GM12878 (cell line): ENCODE measurements at regions not wholly inside any gene's neighbourhood (a gene's known extent, or its start where the extent isn't known, plus 50 kb on each side); places are given as distances from the start of the nearest gene placed in this dataset.

Source experiments
- ATAC-seq: fragments of 200-7000 bp; cut with Tn5 transposase; 3 replicates; pipeline ENCODE4 v1.9.1; 2020; ENCODE audit warnings: mild to moderate bottlenecking, moderate library complexity
- BruUV-seq: library from RNA; stranded (reverse); fragments of 400-500 nt; replicated peaks from 2 replicates; lab custom pipeline; 2021; lab: Mats Ljungman, UMichigan
- CTCF ChIA-PET: fragments of 300-600 bp; sonication (Branson Sonifier 250); formaldehyde crosslinking; extraction: SDS; loops from one replicate; lab custom pipeline; 2021; ENCODE audit warnings: inconsistent platforms; lab: Yijun Ruan, JAX
- POLR2A ChIA-PET: fragments of 350-600 bp; formaldehyde crosslinking; extraction: SDS; loops from one replicate; lab custom pipeline; 2021; ENCODE audit warnings: inconsistent platforms; lab: Charles Lee
- RAD21 ChIA-PET: fragments of 300-600 bp; sonication (Branson Sonifier 250); formaldehyde crosslinking; loops from one replicate; lab custom pipeline; 2023; ENCODE audit warnings: antibody characterized with exemption; ENCODE audit not compliant: unreplicated experiment; lab: Charles Lee
- SMC1A ChIA-PET: fragments of 300-600 bp; sonication (Branson Sonifier 250); formaldehyde crosslinking; loops from one replicate; lab custom pipeline; 2023; ENCODE audit not compliant: unreplicated experiment, uncharacterized antibody; lab: Charles Lee
- DNase-seq: peaks from one replicate; pipeline ENCODE4 v3.0.0-alpha.2; 2011; ENCODE audit warnings: low read depth, low spot score
- FAIRE-seq: peaks from 3 replicates; lab custom pipeline; 2011; peaks lifted over from hg19 to GRCh38; lab: Jason Lieb, UNC
- H2AFZ ChIP-seq: 2 replicates; pipeline ENCODE4 v1.6.0; 2011; ENCODE audit warnings: low read depth, low read length, control low read depth; ENCODE audit not compliant: control insufficient read depth
- H3K27ac ChIP-seq: 2 replicates; pipeline ENCODE4 v1.5.1; 2011; ENCODE audit warnings: control low read depth; ENCODE audit not compliant: control insufficient read depth, insufficient read depth
- H3K27me3 ChIP-seq, 2 experiments: replicated peaks in 1 of 2; 2 replicates each; pipeline versions ENCODE4 v1.6.0 to v1.6.1; 2011; ENCODE audit warnings: low read length in 1 of 2; ENCODE audit not compliant: control insufficient read depth in 2 of 2, insufficient read depth in 2 of 2
- H3K36me3 ChIP-seq, 2 experiments: 2 replicates each; pipeline ENCODE4 v1.5.1; 2011; ENCODE audit warnings: low read length in 1 of 2; ENCODE audit not compliant: control insufficient read depth in 2 of 2, insufficient read depth in 2 of 2
- H3K4me1 ChIP-seq: 2 replicates; pipeline ENCODE4 v1.6.1; 2011; ENCODE audit warnings: mild to moderate bottlenecking, low read length, moderate library complexity, mixed read lengths; ENCODE audit not compliant: control insufficient read depth, insufficient read depth
- H3K4me2 ChIP-seq: 2 replicates; pipeline ENCODE4 v1.6.0; 2011; ENCODE audit warnings: control low read depth; ENCODE audit not compliant: control insufficient read depth, insufficient read depth
- H3K4me3 ChIP-seq: fragments of 200-600 bp; sonication (generic); 2 replicates; pipeline ENCODE4 v1.5.1; 2016
- H3K79me2 ChIP-seq: 2 replicates; pipeline ENCODE4 v1.6.0; 2011; ENCODE audit warnings: low read length; ENCODE audit not compliant: control insufficient read depth, insufficient read depth
- H3K9ac ChIP-seq: 2 replicates; pipeline ENCODE4 v1.8.0; 2011; ENCODE audit warnings: low read length, control low read depth, mixed read lengths; ENCODE audit not compliant: control insufficient read depth, insufficient read depth
- H3K9me3 ChIP-seq: replicated peaks from 3 replicates; pipeline ENCODE4 v1.5.1; 2011; ENCODE audit warnings: mild to moderate bottlenecking, low read length; ENCODE audit not compliant: control insufficient read depth, insufficient read depth
- H4K20me1 ChIP-seq: 2 replicates; pipeline ENCODE4 v1.6.0; 2011; ENCODE audit not compliant: control insufficient read depth, insufficient read depth
- BRCA1 ChIP-seq: IDR thresholded peaks from 2 replicates; pipeline ENCODE4 v1.6.1; 2011; ENCODE audit warnings: low read depth, low read length, improper control_type of control experiment
- CEBPB ChIP-seq, 2 experiments: fragments of 150-350 bp in 1 of 2; IDR thresholded peaks; 2 replicates each; pipeline ENCODE4 v1.6.1; 2012 to 2014; ENCODE audit warnings: low read depth in 2 of 2, low read length in 2 of 2, borderline replicate concordance in 1 of 2, inconsistent platforms in 1 of 2
- CREM ChIP-seq: IDR thresholded peaks from 2 replicates; pipeline ENCODE4 v1.6.1; 2014; ENCODE audit warnings: antibody characterized with exemption, low read depth
- ETV6 ChIP-seq, 2 experiments: fragments of 450-650 bp in 1 of 2; IDR thresholded peaks in 1 of 2; conservative IDR thresholded peaks in 1 of 2; 2 replicates each; pipeline ENCODE4 v1.6.1; 2014; ENCODE audit warnings: antibody characterized with exemption in 1 of 2, borderline replicate concordance in 1 of 2, low read depth in 1 of 2, mild to moderate bottlenecking in 1 of 2, moderate library complexity in 1 of 2
- HCFC1 ChIP-seq: fragments of 150-350 bp; IDR thresholded peaks from 2 replicates; pipeline ENCODE4 v1.6.1; 2014; ENCODE audit warnings: low read length
- HDGF ChIP-seq: fragments of 450-650 bp; IDR thresholded peaks from 2 replicates; pipeline ENCODE4 v1.6.1; 2016; ENCODE audit warnings: antibody characterized with exemption
- KLF5 ChIP-seq: fragments of 450-650 bp; IDR thresholded peaks from 2 replicates; pipeline ENCODE4 v1.6.1; 2014; ENCODE audit warnings: mild to moderate bottlenecking; ENCODE audit not compliant: partially characterized antibody
- LARP7 ChIP-seq: fragments of 450-650 bp; IDR thresholded peaks from 2 replicates; pipeline ENCODE4 v1.6.1; 2017; ENCODE audit warnings: mild to moderate bottlenecking
- MXI1 ChIP-seq: fragments of 150-350 bp; IDR thresholded peaks from 2 replicates; pipeline ENCODE4 v1.6.1; 2011; ENCODE audit warnings: low read depth, mild to moderate bottlenecking, inconsistent platforms, low read length, improper control_type of control experiment
- RELA ChIP-seq: fragments of 450-650 bp; IDR thresholded peaks from 2 replicates; pipeline ENCODE4 v1.8.0; 2014; ENCODE audit warnings: borderline replicate concordance; ENCODE audit not compliant: partially characterized antibody
- SMARCA5 ChIP-seq: fragments of 450-650 bp; IDR thresholded peaks from 2 replicates; pipeline ENCODE4 v1.6.1; 2017; ENCODE audit warnings: mild to moderate bottlenecking
- SRF ChIP-seq, 2 experiments: IDR thresholded peaks; 2 replicates each; pipeline ENCODE4 v1.6.1; 2011; ENCODE audit warnings: low read depth in 2 of 2, low read length in 2 of 2, mild to moderate bottlenecking in 1 of 2, moderate library complexity in 1 of 2
- ZNF217 ChIP-seq: fragments of 450-650 bp; IDR thresholded peaks from 2 replicates; pipeline ENCODE4 v1.6.1; 2017; ENCODE audit warnings: antibody characterized with exemption, mild to moderate bottlenecking
- WGBS: methylation state at CpG from one replicate; pipeline ENCODE4 v1.1.6; 2016; ENCODE audit warnings: low lambda C conversion rate; ENCODE audit not compliant: insufficient replicate concordance, insufficient coverage; ENCODE audit errors: missing lambda C conversion rate; 5-methylcytosine and 5-hydroxymethylcytosine counted together
- in situ Hi-C: fragments of 300-500 bp; cut with MboI; formaldehyde crosslinking; loops from 9 replicates; pipeline ENCODE4 v1.14.3; 2018; ENCODE audit warnings: mixed read lengths
- intact Hi-C: fragments of 100-400 bp; cut with micrococcal nuclease; formaldehyde crosslinking; loops from one replicate; pipeline ENCODE4 v1.14.2; 2022; ENCODE audit not compliant: unreplicated experiment
- TF ChIP-seq, protein P1 (sequence below): IDR thresholded peaks from 2 replicates; pipeline ENCODE4 v1.6.1; 2012; ENCODE audit warnings: low read depth, low read length, improper control_type of control experiment
- TF ChIP-seq, protein P2 (sequence below): IDR thresholded peaks from 2 replicates; pipeline ENCODE4 v1.6.1; 2011; ENCODE audit warnings: borderline replicate concordance, low read depth, mild to moderate bottlenecking, moderate library complexity, low read length; ENCODE audit not compliant: insufficient read depth, poor library complexity, severe bottlenecking
- TF ChIP-seq, protein P3 (sequence below): fragments of 450-650 bp; conservative IDR thresholded peaks from 2 replicates; pipeline ENCODE4 v1.6.1; 2017; ENCODE audit warnings: mild to moderate bottlenecking, moderate library complexity
- TF ChIP-seq, protein P4 (sequence below): IDR thresholded peaks from 2 replicates; pipeline ENCODE4 v1.6.1; 2012; ENCODE audit warnings: mild to moderate bottlenecking, low read depth, low read length

DNA sequence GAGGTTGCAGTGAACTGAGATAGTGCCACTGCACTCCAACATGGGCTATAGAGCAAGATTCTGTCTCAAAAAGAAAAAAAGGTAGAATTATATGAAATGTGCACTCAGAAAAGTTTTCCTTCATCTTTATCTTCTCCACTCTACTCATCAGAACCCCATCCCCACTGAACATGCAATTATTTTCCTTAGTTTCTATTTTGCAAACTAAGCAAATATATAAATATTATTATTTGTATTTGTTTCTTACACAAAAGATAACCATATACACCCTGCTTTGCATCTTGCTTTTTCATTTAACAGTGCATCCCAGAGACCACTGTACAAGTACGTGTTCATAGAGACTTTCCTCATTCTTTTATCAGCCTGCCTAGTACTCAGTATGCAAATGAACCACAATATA lies 68.0 kb upstream of the ACAN start (continued):
- TF ChIP-seq, protein P1, sequence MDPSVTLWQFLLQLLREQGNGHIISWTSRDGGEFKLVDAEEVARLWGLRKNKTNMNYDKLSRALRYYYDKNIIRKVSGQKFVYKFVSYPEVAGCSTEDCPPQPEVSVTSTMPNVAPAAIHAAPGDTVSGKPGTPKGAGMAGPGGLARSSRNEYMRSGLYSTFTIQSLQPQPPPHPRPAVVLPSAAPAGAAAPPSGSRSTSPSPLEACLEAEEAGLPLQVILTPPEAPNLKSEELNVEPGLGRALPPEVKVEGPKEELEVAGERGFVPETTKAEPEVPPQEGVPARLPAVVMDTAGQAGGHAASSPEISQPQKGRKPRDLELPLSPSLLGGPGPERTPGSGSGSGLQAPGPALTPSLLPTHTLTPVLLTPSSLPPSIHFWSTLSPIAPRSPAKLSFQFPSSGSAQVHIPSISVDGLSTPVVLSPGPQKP = no peak
- no peak for TF ChIP-seq BRCA1
- no peak for TF ChIP-seq CREM
- TF ChIP-seq, all 136 proteins: peak for 0

DNA sequence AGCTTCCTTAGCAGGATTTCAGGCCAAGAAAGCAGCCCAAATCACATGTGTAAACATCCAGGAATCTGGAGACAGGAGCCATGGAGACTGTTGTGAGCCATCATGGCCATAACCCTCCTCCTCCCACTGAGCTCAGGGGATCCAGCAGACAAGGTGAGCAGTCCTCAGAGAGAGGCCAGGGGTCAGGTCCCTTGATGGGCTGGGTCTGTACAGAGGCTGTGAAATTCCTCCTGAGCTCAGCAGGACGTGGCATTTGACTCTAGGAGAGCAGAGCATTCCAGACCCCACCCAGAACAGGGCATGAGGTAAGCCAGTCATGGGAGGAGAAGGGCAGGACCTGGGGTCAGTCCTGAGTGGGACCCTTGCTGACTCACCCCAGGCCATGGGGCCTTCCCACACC lies 67.0 kb upstream of the ACAN start:
- H3K4me3 ChIP-seq = no peak overlapping the region
- H4K20me1 ChIP-seq = no peaks in the 10 kb centered on the region
- H3K79me2 ChIP-seq = no peaks in the 10 kb centered on the region
- no peak for ATAC-seq
- H3K4me1 ChIP-seq = no peaks in the 10 kb centered on the region
- RAD21 ChIA-PET = no interaction called here
- POLR2A ChIA-PET = no interaction called here
- CTCF ChIA-PET = no interaction called here
- H3K36me3 ChIP-seq = no peaks in the 10 kb centered on the region
- 0% methylated on average over 1 of the region's 1 CpG for WGBS
- no peak overlapping the region for H3K27ac ChIP-seq
- H3K9ac ChIP-seq = no peak overlapping the region
- H2AFZ ChIP-seq = no peak overlapping the region
- intact Hi-C loops (no loop called here), in situ Hi-C loops (no loop called here)
- no peak overlapping the region for H3K4me2 ChIP-seq
- FAIRE-seq = no peak
- peaks cover 0 to 1% of the 10 kb centered on the region in 2 experiments; a peak in 1 of 4 replicates for H3K27me3 ChIP-seq
- no peaks in the 10 kb centered on the region for H3K9me3 ChIP-seq
- SMC1A ChIA-PET = no interaction called here
- no peak for DNase-seq
- no TSS peak for BruUV-seq
- TF ChIP-seq LARP7 (no peak), ETV6 (conservative IDR thresholded peaks at IDR 0.05 in 1 of 2, IDR thresholded peaks at IDR 0.05 in 1 of 2; ENCODE audit: borderline replicate concordance in 1 of 2, low read depth in 1 of 2) (no peak), MXI1 (no peak), RELA (no peak), HCFC1 (no peak), ZNF217 (no peak), SMARCA5 (no peak), SRF (IDR thresholded peaks at IDR 0.05; ENCODE audit: low read depth in 2 of 2, low read length in 2 of 2) (no peak), KLF5 (no peak), HDGF (no peak), CEBPB (IDR thresholded peaks at IDR 0.05; ENCODE audit: borderline replicate concordance in 1 of 2, low read depth in 2 of 2, low read length in 2 of 2) (no peak)
- TF ChIP-seq, protein P2, sequence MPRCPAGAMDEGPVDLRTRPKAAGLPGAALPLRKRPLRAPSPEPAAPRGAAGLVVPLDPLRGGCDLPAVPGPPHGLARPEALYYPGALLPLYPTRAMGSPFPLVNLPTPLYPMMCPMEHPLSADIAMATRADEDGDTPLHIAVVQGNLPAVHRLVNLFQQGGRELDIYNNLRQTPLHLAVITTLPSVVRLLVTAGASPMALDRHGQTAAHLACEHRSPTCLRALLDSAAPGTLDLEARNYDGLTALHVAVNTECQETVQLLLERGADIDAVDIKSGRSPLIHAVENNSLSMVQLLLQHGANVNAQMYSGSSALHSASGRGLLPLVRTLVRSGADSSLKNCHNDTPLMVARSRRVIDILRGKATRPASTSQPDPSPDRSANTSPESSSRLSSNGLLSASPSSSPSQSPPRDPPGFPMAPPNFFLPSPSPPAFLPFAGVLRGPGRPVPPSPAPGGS = no peak
- TF ChIP-seq, protein P3, sequence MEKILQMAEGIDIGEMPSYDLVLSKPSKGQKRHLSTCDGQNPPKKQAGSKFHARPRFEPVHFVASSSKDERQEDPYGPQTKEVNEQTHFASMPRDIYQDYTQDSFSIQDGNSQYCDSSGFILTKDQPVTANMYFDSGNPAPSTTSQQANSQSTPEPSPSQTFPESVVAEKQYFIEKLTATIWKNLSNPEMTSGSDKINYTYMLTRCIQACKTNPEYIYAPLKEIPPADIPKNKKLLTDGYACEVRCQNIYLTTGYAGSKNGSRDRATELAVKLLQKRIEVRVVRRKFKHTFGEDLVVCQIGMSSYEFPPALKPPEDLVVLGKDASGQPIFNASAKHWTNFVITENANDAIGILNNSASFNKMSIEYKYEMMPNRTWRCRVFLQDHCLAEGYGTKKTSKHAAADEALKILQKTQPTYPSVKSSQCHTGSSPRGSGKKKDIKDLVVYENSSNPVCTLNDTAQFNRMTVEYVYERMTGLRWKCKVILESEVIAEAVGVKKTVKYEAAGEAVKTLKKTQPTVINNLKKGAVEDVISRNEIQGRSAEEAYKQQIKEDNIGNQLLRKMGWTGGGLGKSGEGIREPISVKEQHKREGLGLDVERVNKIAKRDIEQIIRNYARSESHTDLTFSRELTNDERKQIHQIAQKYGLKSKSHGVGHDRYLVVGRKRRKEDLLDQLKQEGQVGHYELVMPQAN = no peak
- TF ChIP-seq, protein P4, sequence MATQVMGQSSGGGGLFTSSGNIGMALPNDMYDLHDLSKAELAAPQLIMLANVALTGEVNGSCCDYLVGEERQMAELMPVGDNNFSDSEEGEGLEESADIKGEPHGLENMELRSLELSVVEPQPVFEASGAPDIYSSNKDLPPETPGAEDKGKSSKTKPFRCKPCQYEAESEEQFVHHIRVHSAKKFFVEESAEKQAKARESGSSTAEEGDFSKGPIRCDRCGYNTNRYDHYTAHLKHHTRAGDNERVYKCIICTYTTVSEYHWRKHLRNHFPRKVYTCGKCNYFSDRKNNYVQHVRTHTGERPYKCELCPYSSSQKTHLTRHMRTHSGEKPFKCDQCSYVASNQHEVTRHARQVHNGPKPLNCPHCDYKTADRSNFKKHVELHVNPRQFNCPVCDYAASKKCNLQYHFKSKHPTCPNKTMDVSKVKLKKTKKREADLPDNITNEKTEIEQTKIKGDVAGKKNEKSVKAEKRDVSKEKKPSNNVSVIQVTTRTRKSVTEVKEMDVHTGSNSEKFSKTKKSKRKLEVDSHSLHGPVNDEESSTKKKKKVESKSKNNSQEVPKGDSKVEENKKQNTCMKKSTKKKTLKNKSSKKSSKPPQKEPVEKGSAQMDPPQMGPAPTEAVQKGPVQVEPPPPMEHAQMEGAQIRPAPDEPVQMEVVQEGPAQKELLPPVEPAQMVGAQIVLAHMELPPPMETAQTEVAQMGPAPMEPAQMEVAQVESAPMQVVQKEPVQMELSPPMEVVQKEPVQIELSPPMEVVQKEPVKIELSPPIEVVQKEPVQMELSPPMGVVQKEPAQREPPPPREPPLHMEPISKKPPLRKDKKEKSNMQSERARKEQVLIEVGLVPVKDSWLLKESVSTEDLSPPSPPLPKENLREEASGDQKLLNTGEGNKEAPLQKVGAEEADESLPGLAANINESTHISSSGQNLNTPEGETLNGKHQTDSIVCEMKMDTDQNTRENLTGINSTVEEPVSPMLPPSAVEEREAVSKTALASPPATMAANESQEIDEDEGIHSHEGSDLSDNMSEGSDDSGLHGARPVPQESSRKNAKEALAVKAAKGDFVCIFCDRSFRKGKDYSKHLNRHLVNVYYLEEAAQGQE = no peak
